ENCODE measurements at regions not wholly inside any gene's neighbourhood (a gene's known extent, or its start where the extent isn't known, plus 50 kb on each side); places are given as distances from the start of the nearest gene placed in this dataset.

- no peak for DNase-seq
Measured at GRCh38 chr13:80123945-80124344, 217.0 kb downstream of the SPRY2 start.

DNA sequence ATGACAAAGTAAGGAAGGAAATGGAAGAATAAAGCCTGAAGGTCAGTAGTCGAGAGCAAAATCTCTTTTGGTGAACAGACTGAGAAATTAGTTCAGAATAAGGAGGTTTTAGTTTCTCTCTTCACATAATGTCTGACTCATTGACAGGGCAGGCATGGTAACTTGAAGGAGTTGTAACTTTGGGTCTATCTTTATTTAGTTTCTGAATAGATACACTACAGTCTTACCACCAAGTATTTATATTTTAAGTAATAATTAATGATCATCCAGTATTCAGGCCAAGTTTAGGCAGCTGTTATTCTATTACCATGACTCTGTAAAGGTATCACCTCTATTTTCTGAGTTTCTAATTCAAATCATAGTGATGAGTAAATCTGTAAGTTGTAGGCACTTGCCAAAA lies 219.9 kb downstream of the SPRY2 start:
- peak; percentile 6 for DNase-seq

DNA sequence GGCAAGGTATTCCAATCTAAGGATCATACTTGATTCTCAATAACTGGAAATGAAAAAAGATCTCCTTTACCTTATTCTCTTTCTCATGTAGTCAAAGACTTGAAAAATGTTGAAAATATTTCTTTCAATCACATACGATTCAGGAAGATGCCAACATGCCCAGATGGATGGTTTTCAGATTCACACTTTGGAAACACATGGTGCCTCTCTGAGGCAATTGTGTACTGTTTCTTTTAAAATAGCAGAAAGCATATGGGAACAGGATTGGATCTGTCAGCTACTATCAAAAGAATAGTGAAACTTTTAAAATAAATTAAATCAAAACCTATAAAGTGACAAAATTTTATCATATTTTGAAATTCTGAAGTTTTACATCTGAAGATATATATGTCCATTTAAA lies 222.4 kb downstream of the SPRY2 start:
- DNase-seq, result no peak

- no peak for DNase-seq
Measured at GRCh38 chr13:80118099-80118498, 222.8 kb downstream of the SPRY2 start.

GRCh38 chr13:80117515-80117914 lies 223.4 kb downstream of the SPRY2 start:
- DNase-seq, result no peak

- peak; percentile 9 for DNase-seq
Measured at GRCh38 chr13:80116107-80116506, 224.8 kb downstream of the SPRY2 start.

DNA sequence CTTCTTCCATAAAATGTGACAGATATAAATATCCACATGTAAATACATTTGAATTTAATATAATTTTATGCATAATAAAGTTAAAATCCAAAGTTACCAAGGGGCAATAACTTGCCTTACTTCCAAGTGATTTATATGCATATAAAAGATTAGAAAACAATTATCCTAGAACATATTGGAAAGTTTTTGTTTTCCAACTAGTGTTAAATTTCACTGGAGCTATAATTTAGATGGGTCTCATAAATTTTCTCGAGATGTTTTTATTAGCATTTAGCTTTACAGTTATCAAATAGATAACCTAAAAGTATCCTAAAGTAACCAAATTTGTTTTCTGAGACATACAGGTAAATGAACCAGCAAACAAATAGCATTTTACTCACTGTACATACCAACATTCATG lies 225.3 kb downstream of the SPRY2 start:
- no peak for DNase-seq

GRCh38 chr13:80113714-80114454 lies 227.0 kb downstream of the SPRY2 start:
- DNase-seq, result no peak

GRCh38 chr13:80109303-80109702 lies 231.6 kb downstream of the SPRY2 start:
- peak; percentile 69 for DNase-seq

- no peak for DNase-seq
Measured at GRCh38 chr13:80105350-80105749, 235.6 kb downstream of the SPRY2 start.

GRCh38 chr13:80101040-80101439 lies 239.9 kb downstream of the SPRY2 start:
- no peak for DNase-seq

DNA sequence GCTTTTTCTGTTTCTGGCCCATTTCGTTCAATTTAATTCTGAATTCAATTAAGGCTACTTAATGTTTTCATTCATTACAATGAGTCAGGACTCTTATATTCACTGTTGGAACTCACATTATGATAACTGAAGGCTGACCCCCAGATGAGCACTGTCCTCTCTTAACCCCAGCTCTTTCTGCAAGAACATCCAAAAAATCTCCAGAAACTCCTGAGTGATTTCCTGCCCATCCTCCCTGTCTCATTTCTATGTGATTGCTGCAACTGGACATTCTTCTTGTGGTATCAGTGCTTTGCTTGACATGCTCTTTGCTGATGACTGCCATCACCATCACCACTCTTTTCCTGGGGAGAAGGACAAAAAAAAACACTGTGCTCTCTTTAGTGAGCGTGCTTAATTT lies 240.3 kb downstream of the SPRY2 start:
- DNase-seq, result no peak

DNA sequence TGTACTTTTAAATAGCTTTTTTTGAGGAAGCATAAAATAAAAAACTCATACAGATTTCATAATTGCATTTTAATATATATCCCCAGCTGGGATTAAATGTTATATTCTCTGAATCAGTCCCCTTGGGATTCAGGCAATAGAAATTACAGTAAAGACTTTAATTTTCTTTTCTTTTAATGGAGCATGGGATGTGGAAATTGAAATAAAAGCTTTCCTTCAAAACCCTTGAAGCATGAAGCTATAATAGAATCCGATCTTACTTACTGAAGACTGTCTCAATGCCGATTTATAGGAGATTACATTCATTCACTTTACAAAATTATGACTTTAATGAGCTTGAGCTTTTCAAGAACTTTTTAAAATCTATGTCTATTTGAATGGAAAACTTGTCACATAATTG lies 243.4 kb downstream of the SPRY2 start:
- DNase-seq, result no peak

- DNase-seq, result no peak
Measured at GRCh38 chr13:80096383-80096782, 244.5 kb downstream of the SPRY2 start.

DNA sequence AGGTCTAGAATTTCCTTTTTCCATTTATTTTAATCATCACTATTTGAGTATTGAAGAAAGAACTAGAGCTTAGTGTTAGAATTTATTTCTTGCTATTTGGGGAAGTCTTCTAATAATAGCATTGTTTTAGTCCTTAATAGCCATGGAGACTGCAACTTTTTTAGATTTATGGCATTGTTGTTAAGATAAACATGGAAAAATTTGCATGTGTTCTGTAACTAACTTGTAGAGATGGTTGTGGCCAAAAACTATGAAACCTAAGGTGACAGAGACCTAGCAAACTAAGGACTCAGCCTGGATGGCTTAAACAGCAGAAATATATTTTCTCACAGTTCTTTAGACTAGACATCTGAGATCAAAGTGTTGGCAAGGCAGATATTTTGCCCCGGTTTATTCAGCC lies 246.4 kb downstream of the SPRY2 start:
- DNase-seq, result no peak

- no peak for DNase-seq
Measured at GRCh38 chr13:80093888-80094287, 247.0 kb downstream of the SPRY2 start.

- DNase-seq, result no peak
Measured at GRCh38 chr13:80086304-80086721, 254.6 kb downstream of the SPRY2 start.

GRCh38 chr13:80083853-80084676 lies 256.9 kb downstream of the SPRY2 start:
- DNase-seq, result peak; percentile 17

DNA sequence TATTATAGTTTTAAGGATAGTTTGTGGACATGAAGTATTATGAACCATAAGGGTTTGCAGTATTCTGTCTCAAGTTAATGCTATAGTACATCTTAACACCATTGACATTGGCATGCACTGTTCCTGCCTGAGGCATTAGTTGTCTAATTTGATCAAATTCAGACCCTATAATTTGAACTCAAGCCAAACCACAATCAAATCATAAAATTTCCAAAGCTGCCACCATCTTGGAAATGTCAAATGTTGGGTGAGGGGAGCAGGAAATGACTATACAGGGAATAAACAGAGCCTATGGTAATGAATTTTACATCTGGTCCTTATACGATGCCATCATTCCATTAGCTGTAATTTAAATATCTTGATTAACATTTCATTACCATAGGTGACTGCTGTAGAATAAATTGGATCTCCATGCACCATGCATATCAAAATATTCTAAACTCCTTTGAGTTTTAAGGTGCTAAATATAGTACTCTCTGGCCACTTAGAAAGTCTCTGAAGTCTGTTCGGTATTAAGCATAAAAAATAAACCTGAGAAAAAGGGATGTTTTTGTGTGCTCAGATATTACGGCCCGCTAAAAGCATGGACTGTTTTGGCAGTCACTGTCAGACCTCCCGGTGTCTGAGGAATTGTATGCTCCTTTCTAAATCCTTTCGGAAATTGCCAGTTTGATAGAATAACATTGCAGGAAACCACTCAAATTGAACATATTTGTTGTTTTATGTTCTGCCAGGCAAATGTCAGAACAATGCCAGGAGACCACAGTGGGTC lies 257.7 kb downstream of the SPRY2 start:
- DNase-seq, result no peak

GRCh38 chr13:80082396-80083080 lies 258.4 kb downstream of the SPRY2 start:
- no peak for DNase-seq

- DNase-seq, result no peak
Measured at GRCh38 chr13:80074811-80075210, 266.1 kb downstream of the SPRY2 start.

GRCh38 chr13:80074143-80074752 lies 266.7 kb downstream of the SPRY2 start:
- no peak for DNase-seq

DNA sequence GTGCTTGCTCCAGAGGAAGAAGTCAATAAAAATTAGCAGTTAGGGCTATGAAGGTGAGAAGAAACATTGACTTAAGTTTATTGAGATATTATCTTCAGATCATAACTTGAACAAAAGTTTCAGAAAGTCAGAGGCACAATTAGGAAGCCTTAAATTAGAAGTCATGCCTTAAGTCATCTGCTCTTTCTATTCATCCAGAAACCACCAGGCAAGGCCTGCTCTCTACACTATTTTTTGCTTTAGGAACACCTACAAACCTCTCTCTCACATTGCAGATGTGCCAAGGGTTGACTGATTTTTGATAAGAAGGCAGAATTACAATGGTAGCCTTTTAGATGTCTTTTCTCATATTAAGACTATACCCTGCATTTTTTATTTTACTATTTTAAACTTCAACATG lies 268.7 kb downstream of the SPRY2 start:
- DNase-seq, result no peak
